Neural cell (in vitro differentiated cells): ENCODE measurements at regions not wholly inside any gene's neighbourhood (a gene's known extent, or its start where the extent isn't known, plus 50 kb on each side); places are given as distances from the start of the nearest gene placed in this dataset.
A peak's percentile ranks its signal among the peaks of the same experiment; 100 is the strongest.

Experiments used
- H2AFZ ChIP-seq: fragments of 200-600, 300-800 bp; sonication (generic), shearing (Covaris generic); 2 replicates; pipeline ENCODE4 v1.6.0; 2014; ENCODE audit warnings: low read depth, mild to moderate bottlenecking, antibody characterized with exemption, low read length, moderate library complexity
- H3F3A ChIP-seq: fragments of 200-600 bp; shearing (Covaris generic); 2 replicates; pipeline ENCODE4 v1.6.1; 2016; ENCODE audit warnings: mild to moderate bottlenecking, moderate library complexity, mixed read lengths, antibody characterized with exemption, low read length; ENCODE audit not compliant: insufficient read depth, poor library complexity, severe bottlenecking
- H3K27ac ChIP-seq: fragments of 200-600, 300-800 bp; sonication (generic), shearing (Covaris generic); 2 replicates; pipeline ENCODE4 v1.5.1; 2014; ENCODE audit warnings: mild to moderate bottlenecking, low read length, moderate library complexity
- H3K27me3 ChIP-seq: fragments of 300-800, 200-600 bp; sonication (generic), shearing (Covaris generic); 2 replicates; pipeline ENCODE4 v1.6.0; 2014; ENCODE audit warnings: mild to moderate bottlenecking, low read depth, low read length, moderate library complexity; ENCODE audit not compliant: insufficient read depth
- H3K36me3 ChIP-seq: fragments of 300-800, 200-600 bp; sonication (generic), shearing (Covaris generic); 2 replicates; pipeline ENCODE4 v1.5.1; 2014; ENCODE audit warnings: mild to moderate bottlenecking, antibody characterized with exemption, low read length, moderate library complexity; ENCODE audit not compliant: insufficient read depth
- H3K4me2 ChIP-seq: fragments of 300-800, 200-600 bp; sonication (generic), shearing (Covaris generic); 2 replicates; pipeline ENCODE4 v1.6.0; 2014; ENCODE audit warnings: mild to moderate bottlenecking, low read length
- H3K4me3 ChIP-seq: fragments of 300-800, 200-600 bp; sonication (generic), shearing (Covaris generic); 2 replicates; pipeline ENCODE4 v1.5.1; 2014; ENCODE audit warnings: mild to moderate bottlenecking, low read length, moderate library complexity
- H3K79me2 ChIP-seq: fragments of 200-600 bp; shearing (Covaris generic); replicated peaks from 2 replicates; pipeline ENCODE4 v1.6.0; 2014; ENCODE audit warnings: mild to moderate bottlenecking, low read length, moderate library complexity; ENCODE audit not compliant: insufficient read depth
- H3K9ac ChIP-seq: fragments of 300-800, 200-600 bp; sonication (generic), shearing (Covaris generic); 2 replicates; pipeline ENCODE4 v1.6.1; 2016; ENCODE audit warnings: mild to moderate bottlenecking, low read length, mixed read lengths
- H3K9me2 ChIP-seq: fragments of 200-600 bp; shearing (Covaris generic); 2 replicates; pipeline ENCODE4 v1.6.1; 2016; ENCODE audit warnings: mild to moderate bottlenecking, low read length, mixed read lengths; ENCODE audit not compliant: insufficient read depth
- H3K9me3 ChIP-seq: fragments of 200-600, 300-800 bp; sonication (generic), shearing (Covaris generic); 2 replicates; pipeline ENCODE4 v1.6.1; 2016; ENCODE audit warnings: mild to moderate bottlenecking, mixed run types, low read length, moderate library complexity, mixed read lengths
- H4K20me1 ChIP-seq: fragments of 200-600 bp; shearing (Covaris generic); 2 replicates; pipeline ENCODE4 v1.6.1; 2016; ENCODE audit warnings: mild to moderate bottlenecking, mixed run types; ENCODE audit not compliant: insufficient read depth
- CTCF ChIP-seq: fragments of 450-650 bp; IDR thresholded peaks from 2 replicates; pipeline ENCODE4 v1.5.1; 2014; ENCODE audit warnings: antibody characterized with exemption, mild to moderate bottlenecking, moderate library complexity; ENCODE audit not compliant: poor library complexity, severe bottlenecking
- EP300 ChIP-seq: fragments of 450-650 bp; conservative IDR thresholded peaks from 2 replicates; pipeline ENCODE4 v1.6.1; 2014; ENCODE audit warnings: antibody characterized with exemption, mild to moderate bottlenecking, moderate library complexity; ENCODE audit not compliant: poor library complexity, severe bottlenecking
- EZH2 ChIP-seq: fragments of 200-600, 300-800 bp; shearing (Covaris generic), sonication (generic); IDR thresholded peaks from 2 replicates; pipeline ENCODE4 v1.6.1; 2014; ENCODE audit warnings: antibody characterized with exemption, low read length, borderline replicate concordance, mild to moderate bottlenecking; ENCODE audit not compliant: insufficient read depth, poor library complexity, severe bottlenecking
- MXI1 ChIP-seq: fragments of 450-650 bp; conservative IDR thresholded peaks from 2 replicates; pipeline ENCODE4 v1.6.1; 2014; ENCODE audit warnings: antibody characterized with exemption, mild to moderate bottlenecking; ENCODE audit not compliant: poor library complexity, severe bottlenecking
- POLR2AphosphoS5 ChIP-seq: IDR thresholded peaks from 2 replicates; pipeline ENCODE4 v1.6.1; 2012
- RAD21 ChIP-seq: fragments of 450-650 bp; conservative IDR thresholded peaks from 2 replicates; pipeline ENCODE4 v1.6.1; 2014; ENCODE audit warnings: antibody characterized with exemption, mild to moderate bottlenecking, moderate library complexity
- REST ChIP-seq: IDR thresholded peaks from 2 replicates; pipeline ENCODE4 v1.6.1; 2012; ENCODE audit warnings: borderline replicate concordance
- SMC3 ChIP-seq: fragments of 450-650 bp; conservative IDR thresholded peaks from 2 replicates; pipeline ENCODE4 v1.6.1; 2014; ENCODE audit warnings: antibody characterized with exemption, mild to moderate bottlenecking, moderate library complexity; ENCODE audit not compliant: poor library complexity
- TAF1 ChIP-seq: IDR thresholded peaks from 2 replicates; pipeline ENCODE4 v1.6.1; 2012; ENCODE audit warnings: low read depth

- TF ChIP-seq TAF1 (no peak), CTCF (no peak), POLR2AphosphoS5 (no peak), RAD21 (no peak), REST (no peak), SMC3 (no peak), MXI1 (no peak), EP300 (no peak), EZH2 (no peak)
Observed at GRCh38 chr4:180148737-180149136, 2094.5 kb upstream of the TENM3 start.

GRCh38 chr4:180150818-180151217 lies 2092.4 kb upstream of the TENM3 start:
- Histone ChIP-seq H3K79me2 (no peaks in the 10 kb centered on the region), H3K4me3 (no peak overlapping the region), H2AFZ (no peak overlapping the region), H3K9me2 (no peaks in the 10 kb centered on the region), H3K36me3 (no peaks in the 10 kb centered on the region), H4K20me1 (no peaks in the 10 kb centered on the region), H3K4me2 (no peak overlapping the region), H3K27ac (no peak overlapping the region), H3K27me3 (no peaks in the 10 kb centered on the region), H3K9ac (no peak overlapping the region), H3K9me3 (no peaks in the 10 kb centered on the region), H3F3A (no peaks in the 10 kb centered on the region)
- TF ChIP-seq RAD21 (peak; percentile 61), SMC3 (peak; percentile 67), CTCF (peak; percentile 66), EZH2 (no peak)

More at GRCh38 chr4:180148737-180149136, 2094.5 kb upstream of the TENM3 start:
- no peaks in the 10 kb centered on the region for H3K36me3 ChIP-seq
- no peaks in the 10 kb centered on the region for H3F3A ChIP-seq
- H3K27ac ChIP-seq, result no peak overlapping the region
- no peaks in the 10 kb centered on the region for H3K9me3 ChIP-seq
- no peaks in the 10 kb centered on the region for H3K27me3 ChIP-seq
- H3K4me2 ChIP-seq, result no peak overlapping the region
- no peaks in the 10 kb centered on the region for H4K20me1 ChIP-seq
- no peak overlapping the region for H2AFZ ChIP-seq
- no peaks in the 10 kb centered on the region for H3K79me2 ChIP-seq
- no peaks in the 10 kb centered on the region for H3K9me2 ChIP-seq
- H3K4me3 ChIP-seq, result no peak overlapping the region
- no peak overlapping the region for H3K9ac ChIP-seq
